Thyroid gland (tissue), 4 donors: ENCODE measurements at regions not wholly inside any gene's neighbourhood (a gene's known extent, or its start where the extent isn't known, plus 50 kb on each side); places are given as distances from the start of the nearest gene placed in this dataset.

Experiments used
- CTCF ChIP-seq, 6 experiments: fragments of 200-600 bp in 3 of 6; fragments of 450-650 bp in 3 of 6; sonication (generic) in 3 of 6; IDR thresholded peaks; one replicate each; pipeline ENCODE4 v1.5.1; 2016 to 2019; ENCODE audit warnings: antibody characterized with exemption in 6 of 6, mild to moderate bottlenecking in 2 of 6, inconsistent platforms in 1 of 6, moderate library complexity in 1 of 6
- POLR2A ChIP-seq, 2 donors: fragments of 450-650 bp; IDR thresholded peaks; one replicate each; pipeline ENCODE4 v1.6.1; 2017; ENCODE audit warnings: antibody characterized with exemption in 2 of 2, mild to moderate bottlenecking in 2 of 2, moderate library complexity in 1 of 2

- TF ChIP-seq CTCF (IDR thresholded peaks at IDR 0.05) (no peak), POLR2A (IDR thresholded peaks at IDR 0.05) (no peak)
Measured at GRCh38 chr9:107665057-107665456, 175.5 kb upstream of the KLF4 start.
